HCT116 (cell line): ENCODE measurements at regions not wholly inside any gene's neighbourhood (a gene's known extent, or its start where the extent isn't known, plus 50 kb on each side); places are given as distances from the start of the nearest gene placed in this dataset.

ENCODE experiments used
- ATAC-seq: fragments of 200-7000 bp; cut with Tn5 transposase; 2 replicates; pipeline ENCODE4 v1.9.1; 2020; ENCODE audit warnings: mild to moderate bottlenecking, moderate library complexity
- BruUV-seq: library from RNA; stranded (reverse); fragments of 400-500 nt; replicated peaks from 2 replicates; lab custom pipeline; 2021; lab: Mats Ljungman, UMichigan
- CTCF ChIA-PET: fragments of 300-600 bp; sonication (Branson Sonifier 250); formaldehyde crosslinking; loops from one replicate; lab custom pipeline; 2021; ENCODE audit warnings: antibody characterized with exemption; lab: Charles Lee
- POLR2A ChIA-PET: fragments of 300-600, 350-600 bp; sonication (Branson Sonifier 250); formaldehyde crosslinking; loops from one replicate; lab custom pipeline; 2021; ENCODE audit warnings: antibody characterized with exemption; lab: Charles Lee
- RAD21 ChIA-PET, 2 experiments: fragments of 300-600 bp; sonication (Branson Sonifier 250); formaldehyde crosslinking; loops; one replicate each; lab custom pipeline; 2023; ENCODE audit warnings: low total read pairs in 2 of 2; ENCODE audit not compliant: uncharacterized antibody in 2 of 2, unreplicated experiment in 2 of 2, low non-redundant PET in 1 of 2; lab: Charles Lee
- DNase-seq: peaks from one replicate; pipeline ENCODE4 v3.0.0-alpha.2; 2010; ENCODE audit warnings: low read depth, low spot score
- H2AFZ ChIP-seq: fragments of 200-600 bp; shearing (Covaris generic), sonication (generic); 2 replicates; pipeline ENCODE4 v1.6.1; 2017; ENCODE audit warnings: low read depth, mixed run types, mixed read lengths, antibody characterized with exemption, low read length; ENCODE audit not compliant: poor library complexity, severe bottlenecking
- H3K27ac ChIP-seq: 2 replicates; pipeline ENCODE4 v1.5.1; 2012; ENCODE audit warnings: low read depth, low read length
- H3K27me3 ChIP-seq: fragments of 200-600 bp; sonication (generic); 2 replicates; pipeline ENCODE4 v1.6.1; 2016; ENCODE audit warnings: mixed run types, low read length, mixed read lengths; ENCODE audit not compliant: insufficient read depth
- H3K36me3 ChIP-seq, 2 experiments: fragments of 200-500 bp in 1 of 2; fragments of 200-600 bp in 1 of 2; sonication (Bioruptor generic) in 1 of 2; sonication (generic) in 1 of 2; 2 replicates each; pipeline versions ENCODE4 v1.5.1 to v1.6.1; 2014 to 2016; ENCODE audit warnings: low read length in 2 of 2, inconsistent platforms in 1 of 2, mixed read lengths in 1 of 2, mixed run types in 1 of 2; ENCODE audit not compliant: insufficient read depth in 2 of 2, control insufficient read depth in 1 of 2
- H3K4me1 ChIP-seq, 2 experiments: fragments of 200-600 bp in 1 of 2; sonication (generic) in 1 of 2; 2 replicates each; pipeline versions ENCODE4 v1.5.1 to v1.6.1; 2012 to 2017; ENCODE audit warnings: low read length in 2 of 2, inconsistent platforms in 1 of 2, mild to moderate bottlenecking in 1 of 2, mixed read lengths in 1 of 2, mixed run types in 1 of 2, moderate library complexity in 1 of 2; ENCODE audit not compliant: insufficient read depth in 2 of 2, control insufficient read depth in 1 of 2
- H3K4me2 ChIP-seq: fragments of 200-600 bp; sonication (generic); 2 replicates; pipeline ENCODE4 v1.6.1; 2017; ENCODE audit warnings: mixed run types, low read length, mixed read lengths
- H3K4me3 ChIP-seq, 2 experiments: fragments of 200-600 bp in 1 of 2; sonication (generic) in 1 of 2; replicated peaks in 1 of 2; 2 replicates each; pipeline ENCODE4 v1.5.1; 2011 to 2016; ENCODE audit warnings: low read length in 2 of 2, control low read depth in 1 of 2, low read depth in 1 of 2, mild to moderate bottlenecking in 1 of 2, mixed read lengths in 1 of 2, mixed run types in 1 of 2
- H3K79me2 ChIP-seq: fragments of 200-600 bp; sonication (generic); 2 replicates; pipeline ENCODE4 v1.6.1; 2017; ENCODE audit warnings: mild to moderate bottlenecking, mixed run types, low read length, moderate library complexity, mixed read lengths; ENCODE audit not compliant: insufficient read depth
- H3K9ac ChIP-seq: fragments of 200-600 bp; sonication (generic); 2 replicates; pipeline ENCODE4 v1.6.1; 2016; ENCODE audit warnings: low read length, mixed read lengths
- H3K9me2 ChIP-seq: fragments of 200-600 bp; sonication (generic), shearing (Covaris generic); 2 replicates; pipeline ENCODE4 v1.6.1; 2017; ENCODE audit warnings: mixed run types, mild to moderate bottlenecking, moderate library complexity; ENCODE audit not compliant: insufficient read depth
- H3K9me3 ChIP-seq, 2 experiments: fragments of 200-500 bp in 1 of 2; fragments of 200-600 bp in 1 of 2; sonication (Bioruptor generic) in 1 of 2; sonication (generic) in 1 of 2; 2 replicates each; pipeline ENCODE4 v1.6.1; 2014 to 2017; ENCODE audit warnings: low read length in 2 of 2, mixed read lengths in 2 of 2, inconsistent platforms in 1 of 2, low read depth in 1 of 2, mild to moderate bottlenecking in 1 of 2, mixed run types in 1 of 2, moderate library complexity in 1 of 2; ENCODE audit not compliant: control insufficient read depth in 1 of 2, insufficient read depth in 1 of 2
- H4K20me1 ChIP-seq: fragments of 200-600 bp; sonication (generic), shearing (Covaris generic); 2 replicates; pipeline ENCODE4 v1.6.1; 2017; ENCODE audit warnings: mixed run types, mild to moderate bottlenecking, moderate library complexity; ENCODE audit not compliant: insufficient read depth
- ATF3 ChIP-seq: IDR thresholded peaks from 2 replicates; pipeline ENCODE4 v1.6.1; 2012
- FOSL1 ChIP-seq: IDR thresholded peaks from 2 replicates; pipeline ENCODE4 v1.6.1; 2012; ENCODE audit warnings: low read depth
- POLR2A ChIP-seq: IDR thresholded peaks from 2 replicates; pipeline ENCODE4 v1.7.0; 2011; ENCODE audit warnings: borderline replicate concordance; ENCODE audit not compliant: insufficient read depth, insufficient read length; ENCODE audit errors: extremely low read depth
- RAD21 ChIP-seq: IDR thresholded peaks from 2 replicates; pipeline ENCODE4 v1.6.1; 2012; ENCODE audit warnings: low read depth, mild to moderate bottlenecking
- YY1 ChIP-seq: IDR thresholded peaks from 2 replicates; pipeline ENCODE4 v1.6.1; 2011; ENCODE audit warnings: low read length, low read depth, moderate library complexity, mild to moderate bottlenecking; ENCODE audit not compliant: insufficient replicate concordance; ENCODE audit errors: extremely low read depth
- ZNF274 ChIP-seq: fragments of 200-500 bp; sonication (Bioruptor generic); IDR thresholded peaks from 2 replicates; pipeline ENCODE4 v1.6.1; 2014; ENCODE audit warnings: mild to moderate bottlenecking, low read depth, low read length, inconsistent platforms
- intact Hi-C: fragments of 100-400 bp; cut with micrococcal nuclease; formaldehyde crosslinking; loops from 2 replicates; pipeline ENCODE4 v1.10.0; 2022
- TF ChIP-seq, protein P1 (sequence below), 3 experiments: fragments of 200-600 bp in 1 of 3; sonication (generic) in 1 of 3; IDR thresholded peaks in 2 of 3; conservative IDR thresholded peaks in 1 of 3; 2 replicates each; pipeline ENCODE4 v1.5.1; 2012 to 2017; ENCODE audit warnings: low read depth in 2 of 3, low read length in 2 of 3, antibody characterized with exemption in 1 of 3, borderline replicate concordance in 1 of 3, control low read depth in 1 of 3, mild to moderate bottlenecking in 1 of 3, mixed read lengths in 1 of 3, mixed run types in 1 of 3, moderate library complexity in 1 of 3; ENCODE audit not compliant: insufficient read depth in 1 of 3
- TF ChIP-seq, protein P2 (sequence below): IDR thresholded peaks from 2 replicates; pipeline ENCODE4 v1.6.1; 2012
- TF ChIP-seq, protein P3 (sequence below): IDR thresholded peaks from 2 replicates; pipeline ENCODE4 v1.6.1; 2012; ENCODE audit warnings: low read depth

- DNase-seq (no peak), ATAC-seq (no peak)
- no peak overlapping the region for H2AFZ ChIP-seq
- BruUV-seq = no TSS peak
- H3K4me1 ChIP-seq = no peaks in the 10 kb centered on the region
- ChIA-PET CTCF (no interaction called here), RAD21 (no interaction called here), POLR2A (no interaction called here)
- H3K79me2 ChIP-seq = no peaks in the 10 kb centered on the region
- H3K9me3 ChIP-seq = no peaks in the 10 kb centered on the region
- peaks cover 9% of the 10 kb centered on the region; the same call in 1 of the 2 replicates for H3K27me3 ChIP-seq
- intact Hi-C loops = no loop called here
- no peak overlapping the region for H3K9ac ChIP-seq
- no peaks in the 10 kb centered on the region for H3K9me2 ChIP-seq
- H3K4me2 ChIP-seq = no peak overlapping the region
- no peak overlapping the region for H3K27ac ChIP-seq
- no peak overlapping the region for H3K4me3 ChIP-seq
- H3K36me3 ChIP-seq = no peaks in the 10 kb centered on the region
- H4K20me1 ChIP-seq = no peaks in the 10 kb centered on the region
- TF ChIP-seq ZNF274 = no peak
- TF ChIP-seq, protein P1, sequence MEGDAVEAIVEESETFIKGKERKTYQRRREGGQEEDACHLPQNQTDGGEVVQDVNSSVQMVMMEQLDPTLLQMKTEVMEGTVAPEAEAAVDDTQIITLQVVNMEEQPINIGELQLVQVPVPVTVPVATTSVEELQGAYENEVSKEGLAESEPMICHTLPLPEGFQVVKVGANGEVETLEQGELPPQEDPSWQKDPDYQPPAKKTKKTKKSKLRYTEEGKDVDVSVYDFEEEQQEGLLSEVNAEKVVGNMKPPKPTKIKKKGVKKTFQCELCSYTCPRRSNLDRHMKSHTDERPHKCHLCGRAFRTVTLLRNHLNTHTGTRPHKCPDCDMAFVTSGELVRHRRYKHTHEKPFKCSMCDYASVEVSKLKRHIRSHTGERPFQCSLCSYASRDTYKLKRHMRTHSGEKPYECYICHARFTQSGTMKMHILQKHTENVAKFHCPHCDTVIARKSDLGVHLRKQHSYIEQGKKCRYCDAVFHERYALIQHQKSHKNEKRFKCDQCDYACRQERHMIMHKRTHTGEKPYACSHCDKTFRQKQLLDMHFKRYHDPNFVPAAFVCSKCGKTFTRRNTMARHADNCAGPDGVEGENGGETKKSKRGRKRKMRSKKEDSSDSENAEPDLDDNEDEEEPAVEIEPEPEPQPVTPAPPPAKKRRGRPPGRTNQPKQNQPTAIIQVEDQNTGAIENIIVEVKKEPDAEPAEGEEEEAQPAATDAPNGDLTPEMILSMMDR (IDR thresholded peaks at IDR 0.05 in 2 of 3, conservative IDR thresholded peaks at IDR 0.05 in 1 of 3; ENCODE audit: borderline replicate concordance in 1 of 3, insufficient read depth in 1 of 3, low read depth in 2 of 3, low read length in 2 of 3) = no peak
- TF ChIP-seq, protein P2, sequence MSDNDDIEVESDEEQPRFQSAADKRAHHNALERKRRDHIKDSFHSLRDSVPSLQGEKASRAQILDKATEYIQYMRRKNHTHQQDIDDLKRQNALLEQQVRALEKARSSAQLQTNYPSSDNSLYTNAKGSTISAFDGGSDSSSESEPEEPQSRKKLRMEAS = no peak
- no peak for TF ChIP-seq RAD21
- TF ChIP-seq FOSL1 = no peak
Measured at GRCh38 chr16:77077256-77077922, 113.6 kb upstream of the MON1B start.

DNA sequence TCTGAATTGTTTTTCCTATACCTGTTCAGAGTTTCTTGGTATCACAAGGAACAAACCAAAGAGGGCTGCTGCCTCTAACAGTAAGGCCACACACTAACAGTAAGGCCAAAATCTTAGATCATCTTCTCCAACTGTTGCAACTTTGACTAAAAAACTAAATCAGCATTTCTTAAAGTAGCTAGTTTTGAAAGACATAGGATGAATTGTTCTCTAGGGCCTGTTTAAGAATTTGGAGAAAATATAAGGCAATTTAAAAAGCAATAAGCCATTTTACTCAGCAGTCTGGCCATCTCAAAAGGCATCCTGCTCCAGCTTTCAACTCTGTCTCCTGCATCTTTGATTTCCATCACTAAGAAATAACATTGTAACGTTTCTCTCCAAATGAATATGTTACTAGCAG lies 105.0 kb upstream of the MON1B start:
- H3K4me2 ChIP-seq = no peak overlapping the region
- no peaks in the 10 kb centered on the region for H3K4me1 ChIP-seq
- H3K9me3 ChIP-seq = no peaks in the 10 kb centered on the region
- H3K9ac ChIP-seq = no peak overlapping the region
- H4K20me1 ChIP-seq = no peaks in the 10 kb centered on the region
- DNase-seq (no peak), ATAC-seq (no peak)
- BruUV-seq = no TSS peak
- ChIA-PET RAD21 (no interaction called here), CTCF (no interaction called here), POLR2A (no interaction called here)
- intact Hi-C loops = no loop called here
- no peaks in the 10 kb centered on the region for H3K79me2 ChIP-seq
- H2AFZ ChIP-seq = no peak overlapping the region
- H3K4me3 ChIP-seq = no peak overlapping the region
- peaks cover 27% of the 10 kb centered on the region for H3K27me3 ChIP-seq
- H3K9me2 ChIP-seq = no peaks in the 10 kb centered on the region
- no peaks in the 10 kb centered on the region for H3K36me3 ChIP-seq
- no peak overlapping the region for H3K27ac ChIP-seq
- TF ChIP-seq POLR2A (no peak), YY1 (no peak), ATF3 (no peak)
- TF ChIP-seq, protein P3, sequence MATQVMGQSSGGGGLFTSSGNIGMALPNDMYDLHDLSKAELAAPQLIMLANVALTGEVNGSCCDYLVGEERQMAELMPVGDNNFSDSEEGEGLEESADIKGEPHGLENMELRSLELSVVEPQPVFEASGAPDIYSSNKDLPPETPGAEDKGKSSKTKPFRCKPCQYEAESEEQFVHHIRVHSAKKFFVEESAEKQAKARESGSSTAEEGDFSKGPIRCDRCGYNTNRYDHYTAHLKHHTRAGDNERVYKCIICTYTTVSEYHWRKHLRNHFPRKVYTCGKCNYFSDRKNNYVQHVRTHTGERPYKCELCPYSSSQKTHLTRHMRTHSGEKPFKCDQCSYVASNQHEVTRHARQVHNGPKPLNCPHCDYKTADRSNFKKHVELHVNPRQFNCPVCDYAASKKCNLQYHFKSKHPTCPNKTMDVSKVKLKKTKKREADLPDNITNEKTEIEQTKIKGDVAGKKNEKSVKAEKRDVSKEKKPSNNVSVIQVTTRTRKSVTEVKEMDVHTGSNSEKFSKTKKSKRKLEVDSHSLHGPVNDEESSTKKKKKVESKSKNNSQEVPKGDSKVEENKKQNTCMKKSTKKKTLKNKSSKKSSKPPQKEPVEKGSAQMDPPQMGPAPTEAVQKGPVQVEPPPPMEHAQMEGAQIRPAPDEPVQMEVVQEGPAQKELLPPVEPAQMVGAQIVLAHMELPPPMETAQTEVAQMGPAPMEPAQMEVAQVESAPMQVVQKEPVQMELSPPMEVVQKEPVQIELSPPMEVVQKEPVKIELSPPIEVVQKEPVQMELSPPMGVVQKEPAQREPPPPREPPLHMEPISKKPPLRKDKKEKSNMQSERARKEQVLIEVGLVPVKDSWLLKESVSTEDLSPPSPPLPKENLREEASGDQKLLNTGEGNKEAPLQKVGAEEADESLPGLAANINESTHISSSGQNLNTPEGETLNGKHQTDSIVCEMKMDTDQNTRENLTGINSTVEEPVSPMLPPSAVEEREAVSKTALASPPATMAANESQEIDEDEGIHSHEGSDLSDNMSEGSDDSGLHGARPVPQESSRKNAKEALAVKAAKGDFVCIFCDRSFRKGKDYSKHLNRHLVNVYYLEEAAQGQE = no peak
- TF ChIP-seq, protein P1 (IDR thresholded peaks at IDR 0.05 in 2 of 3, conservative IDR thresholded peaks at IDR 0.05 in 1 of 3; ENCODE audit: borderline replicate concordance in 1 of 3, insufficient read depth in 1 of 3, low read depth in 2 of 3, low read length in 2 of 3) = no peak
